H9 (cell line): ENCODE measurements at regions not wholly inside any gene's neighbourhood (a gene's known extent, or its start where the extent isn't known, plus 50 kb on each side); places are given as distances from the start of the nearest gene placed in this dataset.

ENCODE experiments used
- DNase-seq: peaks from one replicate; pipeline ENCODE4 v3.0.0-alpha.2; 2017
- H2AFZ ChIP-seq: one replicate; pipeline ENCODE4 v1.6.1; 2013; ENCODE audit warnings: mild to moderate bottlenecking, low read length, control low read depth, moderate library complexity
- H2AK5ac ChIP-seq: 2 replicates; pipeline ENCODE4 v1.6.1; 2013; ENCODE audit warnings: low read length, control low read depth, mixed read lengths; ENCODE audit not compliant: insufficient read length
- H2BK120ac ChIP-seq: one replicate; pipeline ENCODE4 v1.6.1; 2013; ENCODE audit warnings: low read depth, mild to moderate bottlenecking, low read length, control low read depth, inconsistent platforms; ENCODE audit not compliant: poor library complexity, severe bottlenecking
- H2BK12ac ChIP-seq: 2 replicates; pipeline ENCODE4 v1.6.1; 2013; ENCODE audit warnings: low read length, control low read depth, mixed read lengths, low read depth; ENCODE audit not compliant: insufficient read length
- H2BK15ac ChIP-seq: 2 replicates; pipeline ENCODE4 v1.6.1; 2013; ENCODE audit warnings: low read depth, low read length, control low read depth
- H2BK20ac ChIP-seq: one replicate; pipeline ENCODE4 v1.6.1; 2013; ENCODE audit warnings: low read depth, mild to moderate bottlenecking, low read length, control low read depth, inconsistent platforms; ENCODE audit not compliant: poor library complexity, severe bottlenecking
- H2BK5ac ChIP-seq: 2 replicates; pipeline ENCODE4 v1.6.1; 2013; ENCODE audit warnings: low read length, control low read depth, mixed read lengths; ENCODE audit not compliant: insufficient read length
- H3K14ac ChIP-seq: 2 replicates; pipeline ENCODE4 v1.6.1; 2013; ENCODE audit warnings: low read length, control low read depth; ENCODE audit not compliant: insufficient read depth
- H3K18ac ChIP-seq: 2 replicates; pipeline ENCODE4 v1.6.1; 2013; ENCODE audit warnings: low read depth, mild to moderate bottlenecking, mixed read lengths, low read length, control low read depth; ENCODE audit not compliant: insufficient read length
- H3K23ac ChIP-seq: 2 replicates; pipeline ENCODE4 v1.6.1; 2013; ENCODE audit warnings: low read length, control low read depth, mixed read lengths, low read depth; ENCODE audit not compliant: insufficient read length
- H3K23me2 ChIP-seq: 2 replicates; pipeline ENCODE4 v1.6.1; 2013; ENCODE audit warnings: low read depth, mild to moderate bottlenecking, mixed read lengths, low read length, control low read depth; ENCODE audit not compliant: insufficient read length, poor library complexity, severe bottlenecking
- H3K27ac ChIP-seq: 2 replicates; pipeline ENCODE4 v1.5.1; 2013; ENCODE audit warnings: low read length, control low read depth, mixed read lengths, low read depth; ENCODE audit not compliant: insufficient read length
- H3K27me3 ChIP-seq: 2 replicates; pipeline ENCODE4 v1.6.1; 2013; ENCODE audit warnings: low read length, control low read depth, inconsistent platforms; ENCODE audit not compliant: insufficient read depth
- H3K4ac ChIP-seq: 2 replicates; pipeline ENCODE4 v1.6.1; 2013; ENCODE audit warnings: low read depth, mild to moderate bottlenecking, control low read depth, inconsistent platforms, low read length, moderate library complexity
- H3K4me1 ChIP-seq: 2 replicates; pipeline ENCODE4 v1.6.1; 2013; ENCODE audit warnings: low read length, control low read depth, inconsistent platforms; ENCODE audit not compliant: insufficient read depth
- H3K4me2 ChIP-seq: 2 replicates; pipeline ENCODE4 v1.6.1; 2013; ENCODE audit warnings: low read length, control low read depth, mixed read lengths; ENCODE audit not compliant: insufficient read length, insufficient read depth
- H3K56ac ChIP-seq: 2 replicates; pipeline ENCODE4 v1.6.1; 2013; ENCODE audit warnings: low read depth, mild to moderate bottlenecking, mixed read lengths, low read length, control low read depth; ENCODE audit not compliant: insufficient read length
- H3K79me1 ChIP-seq: 2 replicates; pipeline ENCODE4 v1.6.1; 2013; ENCODE audit warnings: low read depth, mild to moderate bottlenecking, moderate library complexity, low read length, control low read depth, inconsistent platforms; ENCODE audit not compliant: insufficient read depth, poor library complexity, severe bottlenecking
- H3K79me2 ChIP-seq: 2 replicates; pipeline ENCODE4 v1.6.1; 2013; ENCODE audit warnings: low read length, control low read depth, inconsistent platforms; ENCODE audit not compliant: insufficient read depth
- H3K9ac ChIP-seq: 2 replicates; pipeline ENCODE4 v1.6.1; 2013; ENCODE audit warnings: low read length, control low read depth, mixed read lengths; ENCODE audit not compliant: insufficient read length; ENCODE audit errors: extremely low read depth
- H3K9me3 ChIP-seq: one replicate; pipeline ENCODE4 v1.6.1; 2013; ENCODE audit warnings: low read depth, low read length, inconsistent platforms; ENCODE audit not compliant: control insufficient read depth
- H3T11ph ChIP-seq: one replicate; pipeline ENCODE4 v1.6.1; 2013; ENCODE audit warnings: mild to moderate bottlenecking, low read length, control low read depth, inconsistent platforms
- H4K20me1 ChIP-seq: one replicate; pipeline ENCODE4 v1.6.1; 2013; ENCODE audit not compliant: control insufficient read depth, insufficient read length, insufficient read depth
- H4K5ac ChIP-seq: 2 replicates; pipeline ENCODE4 v1.6.1; 2013; ENCODE audit warnings: low read depth, mild to moderate bottlenecking, mixed read lengths, low read length, control low read depth; ENCODE audit not compliant: insufficient read length
- H4K8ac ChIP-seq: replicated peaks from 2 replicates; pipeline ENCODE4 v1.6.1; 2013; ENCODE audit warnings: low read length, control low read depth, mixed read lengths, low read depth; ENCODE audit not compliant: insufficient read length
- H4K91ac ChIP-seq: 2 replicates; pipeline ENCODE4 v1.6.1; 2013; ENCODE audit warnings: low read depth, mild to moderate bottlenecking, moderate library complexity, mixed read lengths, low read length, control low read depth; ENCODE audit not compliant: insufficient read length
- H3K27ac Mint-ChIP-seq, 3 experiments: 2 replicates in 2 of 3; 3 replicates in 1 of 3; pipeline ENCODE4 v1.8.0; 2020 to 2021; ENCODE audit warnings: mixed read lengths in 3 of 3, mild to moderate bottlenecking in 1 of 3, moderate library complexity in 1 of 3
- H3K27me3 Mint-ChIP-seq: 2 replicates; pipeline ENCODE4 v1.8.0; 2021; ENCODE audit warnings: low read depth, mild to moderate bottlenecking, moderate library complexity, mixed read lengths
- H3K36me3 Mint-ChIP-seq, 3 experiments: 2 replicates in 2 of 3; 3 replicates in 1 of 3; pipeline ENCODE4 v1.8.0; 2020 to 2021; ENCODE audit warnings: low read depth in 3 of 3, mixed read lengths in 3 of 3; ENCODE audit not compliant: insufficient read depth in 1 of 3
- H3K4me1 Mint-ChIP-seq, 2 experiments: 2 replicates each; pipeline ENCODE4 v1.8.0; 2020; ENCODE audit warnings: mixed read lengths in 2 of 2
- H3K4me3 Mint-ChIP-seq, 2 experiments: 2 replicates in 1 of 2; 3 replicates in 1 of 2; pipeline ENCODE4 v1.8.0; 2020 to 2021; ENCODE audit warnings: mild to moderate bottlenecking in 2 of 2, mixed read lengths in 2 of 2, moderate library complexity in 1 of 2
- H3K9me3 Mint-ChIP-seq, 2 experiments: 2 replicates in 1 of 2; 3 replicates in 1 of 2; pipeline ENCODE4 v1.8.0; 2020; ENCODE audit warnings: mild to moderate bottlenecking in 2 of 2, mixed read lengths in 2 of 2, moderate library complexity in 1 of 2
- WGBS: extraction: QIAGEN DNeasy Blood & Tissue Kit; methylation state at CpG from one replicate; pipeline ENCODE4 v1.1.7; 2013; ENCODE audit warnings: missing lambda C conversion rate, low lambda C conversion rate, mixed read lengths; ENCODE audit not compliant: insufficient read length; ENCODE audit errors: extremely low coverage; 5-methylcytosine and 5-hydroxymethylcytosine counted together
- TF ChIP-seq, protein P1 (sequence below): fragments of 200-600 bp; sonication (generic); conservative IDR thresholded peaks from 3 replicates; pipeline ENCODE4 v1.8.0; 2021; ENCODE audit warnings: antibody characterized with exemption, mild to moderate bottlenecking

DNA sequence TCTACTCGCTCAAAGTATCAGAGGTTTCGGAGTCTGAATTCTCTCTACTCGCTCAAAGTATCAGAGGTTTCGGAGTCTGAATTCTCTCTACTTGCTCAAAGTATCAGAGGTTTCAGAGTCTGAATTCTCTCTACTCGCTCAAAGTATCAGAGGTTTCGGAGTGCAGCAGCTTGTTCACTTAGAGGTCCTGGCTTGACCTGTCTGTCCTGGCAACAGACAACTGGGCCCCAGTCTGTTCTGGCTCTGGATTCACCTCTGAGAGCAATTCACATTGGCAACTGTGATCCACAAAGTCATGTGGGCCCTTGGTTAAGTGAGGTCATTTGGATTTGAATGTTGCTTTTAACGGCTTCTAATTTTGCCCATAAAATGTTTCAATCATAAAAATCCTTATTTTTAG is 63.9 kb upstream of the ST8SIA6 start:
- Mint-ChIP-seq H3K9me3 (peaks cover 9 to 15% of the 10 kb centered on the region in 2 experiments; a peak in 3 of 5 replicates), H3K4me1 (no peaks in the 10 kb centered on the region), H3K27me3 (no peaks in the 10 kb centered on the region), H3K4me3 (no peak overlapping the region), H3K36me3 (peaks cover 0 to 12% (median 0%) of the 10 kb centered on the region in 3 experiments; a peak in 3 of 7 replicates), H3K27ac (no peak overlapping the region)
- no peak overlapping the region for H3K56ac ChIP-seq
- H3T11ph ChIP-seq: no peak overlapping the region
- H3K79me2 ChIP-seq: no peaks in the 10 kb centered on the region
- no peak overlapping the region for H2BK15ac ChIP-seq
- H3K9ac ChIP-seq: no peak overlapping the region
- no peak for DNase-seq
- H3K23me2 ChIP-seq: no peaks in the 10 kb centered on the region
- H4K8ac ChIP-seq: no peak overlapping the region
- H3K27me3 ChIP-seq: no peaks in the 10 kb centered on the region
- H2AFZ ChIP-seq: no peak overlapping the region
- H4K5ac ChIP-seq: no peak overlapping the region
- H2BK12ac ChIP-seq: no peak overlapping the region
- WGBS: no CpG with 5 or more reads among the region's 7 CpGs
- H3K9me3 ChIP-seq: no peaks in the 10 kb centered on the region
- H2BK20ac ChIP-seq: no peak overlapping the region
- no peak overlapping the region for H3K23ac ChIP-seq
- no peak overlapping the region for H3K18ac ChIP-seq
- H4K91ac ChIP-seq: no peak overlapping the region
- no peak overlapping the region for H3K27ac ChIP-seq
- H3K4ac ChIP-seq: no peak overlapping the region
- no peaks in the 10 kb centered on the region for H3K79me1 ChIP-seq
- no peaks in the 10 kb centered on the region for H3K4me1 ChIP-seq
- no peak overlapping the region for H2AK5ac ChIP-seq
- no peak overlapping the region for H3K4me2 ChIP-seq
- no peaks in the 10 kb centered on the region for H4K20me1 ChIP-seq
- H3K14ac ChIP-seq: no peak overlapping the region
- TF ChIP-seq, protein P1, sequence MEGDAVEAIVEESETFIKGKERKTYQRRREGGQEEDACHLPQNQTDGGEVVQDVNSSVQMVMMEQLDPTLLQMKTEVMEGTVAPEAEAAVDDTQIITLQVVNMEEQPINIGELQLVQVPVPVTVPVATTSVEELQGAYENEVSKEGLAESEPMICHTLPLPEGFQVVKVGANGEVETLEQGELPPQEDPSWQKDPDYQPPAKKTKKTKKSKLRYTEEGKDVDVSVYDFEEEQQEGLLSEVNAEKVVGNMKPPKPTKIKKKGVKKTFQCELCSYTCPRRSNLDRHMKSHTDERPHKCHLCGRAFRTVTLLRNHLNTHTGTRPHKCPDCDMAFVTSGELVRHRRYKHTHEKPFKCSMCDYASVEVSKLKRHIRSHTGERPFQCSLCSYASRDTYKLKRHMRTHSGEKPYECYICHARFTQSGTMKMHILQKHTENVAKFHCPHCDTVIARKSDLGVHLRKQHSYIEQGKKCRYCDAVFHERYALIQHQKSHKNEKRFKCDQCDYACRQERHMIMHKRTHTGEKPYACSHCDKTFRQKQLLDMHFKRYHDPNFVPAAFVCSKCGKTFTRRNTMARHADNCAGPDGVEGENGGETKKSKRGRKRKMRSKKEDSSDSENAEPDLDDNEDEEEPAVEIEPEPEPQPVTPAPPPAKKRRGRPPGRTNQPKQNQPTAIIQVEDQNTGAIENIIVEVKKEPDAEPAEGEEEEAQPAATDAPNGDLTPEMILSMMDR: no peak
- H2BK120ac ChIP-seq: no peak overlapping the region
- H2BK5ac ChIP-seq: no peak overlapping the region
